ENCODE measurements at regions not wholly inside any gene's neighbourhood (a gene's known extent, or its start where the extent isn't known, plus 50 kb on each side); places are given as distances from the start of the nearest gene placed in this dataset.

DNA sequence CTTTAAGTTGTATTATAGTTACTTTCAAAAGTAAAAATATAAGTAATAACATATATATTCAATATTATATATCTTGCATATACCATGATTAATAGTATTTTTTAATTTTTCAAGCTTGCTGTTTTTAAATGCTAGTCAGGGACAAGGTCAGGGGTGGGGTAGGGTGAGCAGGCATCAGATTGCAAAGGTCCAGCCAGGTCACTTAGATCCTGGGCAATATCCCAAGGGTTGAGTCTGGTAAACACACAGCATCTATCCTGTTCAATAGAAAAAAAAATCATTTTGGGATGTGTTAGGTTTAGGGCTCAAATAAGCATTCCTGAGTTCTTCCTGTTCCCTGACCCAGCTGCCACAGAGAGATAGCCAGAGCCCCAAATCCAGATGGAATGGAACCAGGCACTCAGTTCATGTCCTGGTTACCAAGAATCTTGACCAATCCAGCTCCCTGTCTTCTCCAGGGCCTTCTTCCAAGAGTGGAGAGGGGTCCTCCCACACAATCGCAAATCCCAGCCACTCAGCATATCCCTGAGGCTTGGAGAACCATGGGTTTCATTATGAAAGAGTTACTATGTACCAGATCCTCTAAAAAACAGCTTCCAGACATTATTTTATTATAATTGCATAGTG lies 134.9 kb upstream of the TOP1 start:
- BruUV-seq (replicated peaks), result no TSS peak
- Histone ChIP-seq H3K9me2 (ENCODE audit: insufficient read depth) (no peaks in the 10 kb centered on the region), H3K9ac (ENCODE audit: low read length) (no peak overlapping the region), H3K4me1 (ENCODE audit: control insufficient read depth in 1 of 2, insufficient read depth in 2 of 2, low read length in 2 of 2) (no peaks in the 10 kb centered on the region), H3K27me3 (ENCODE audit: insufficient read depth, low read length) (no peaks in the 10 kb centered on the region), H3K79me2 (ENCODE audit: insufficient read depth, low read length) (no peaks in the 10 kb centered on the region), H3K4me2 (ENCODE audit: low read length) (no peak overlapping the region), H3K27ac (ENCODE audit: low read depth, low read length) (no peak overlapping the region), H3K36me3 (ENCODE audit: control insufficient read depth in 1 of 2, insufficient read depth in 2 of 2, low read length in 2 of 2) (no peaks in the 10 kb centered on the region), H4K20me1 (ENCODE audit: insufficient read depth) (no peaks in the 10 kb centered on the region), H2AFZ (ENCODE audit: low read depth, low read length, poor library complexity, severe bottlenecking) (no peak overlapping the region), H3K4me3 (replicated peaks in 1 of 2; ENCODE audit: low read depth in 1 of 2, low read length in 2 of 2) (no peak overlapping the region), H3K9me3 (ENCODE audit: control insufficient read depth in 1 of 2, insufficient read depth in 1 of 2, low read depth in 1 of 2, low read length in 2 of 2) (no peaks in the 10 kb centered on the region)
- DNase-seq (ENCODE audit: low read depth, low spot score) (no peak), ATAC-seq (no peak)
- TF ChIP-seq CBX3 (IDR thresholded peaks at IDR 0.05; ENCODE audit: low read depth) (no peak), JUND (IDR thresholded peaks at IDR 0.05) (no peak), EZH2 (IDR thresholded peaks at IDR 0.05) (no peak), POLR2AphosphoS5 (IDR thresholded peaks at IDR 0.05; ENCODE audit: low read depth, low read length) (no peak), ATF3 (IDR thresholded peaks at IDR 0.05) (no peak), ZNF274 (IDR thresholded peaks at IDR 0.05; ENCODE audit: low read depth, low read length) (no peak), EZH2phosphoT487 (IDR thresholded peaks at IDR 0.05; ENCODE audit: borderline replicate concordance) (no peak), SRF (IDR thresholded peaks at IDR 0.05; ENCODE audit: low read depth) (no peak)
- CTCF ChIA-PET, result no interaction called here
- intact Hi-C loops (cut with micrococcal nuclease), result no loop called here
- POLR2A ChIA-PET, result no interaction called here
- RAD21 ChIA-PET (ENCODE audit: low non-redundant PET in 1 of 2, low total read pairs in 2 of 2, uncharacterized antibody in 2 of 2, unreplicated experiment in 2 of 2), result no interaction called here

DNA sequence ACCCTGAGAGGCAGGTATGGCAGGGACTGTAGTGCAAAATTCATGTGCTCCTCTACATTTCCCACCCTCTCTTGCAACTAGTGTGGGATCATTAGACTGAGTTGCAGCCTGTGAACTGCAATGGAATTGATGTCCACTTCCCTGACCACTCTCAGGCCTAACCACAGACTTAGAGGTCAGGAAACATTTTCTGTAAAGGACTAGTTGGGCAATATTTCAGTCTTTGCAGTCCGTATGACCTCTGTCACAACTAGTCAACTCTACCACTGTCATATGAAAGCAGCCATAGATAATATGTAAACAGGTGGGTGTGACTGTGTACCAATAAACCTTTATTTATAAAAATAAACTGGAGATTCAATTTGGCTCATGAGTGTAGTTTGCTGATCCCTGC lies 134.4 kb upstream of the TOP1 start:
- no TSS peak for BruUV-seq (replicated peaks)
- ChIA-PET RAD21 (ENCODE audit: low non-redundant PET in 1 of 2, low total read pairs in 2 of 2, uncharacterized antibody in 2 of 2, unreplicated experiment in 2 of 2) (no interaction called here), CTCF (no interaction called here), POLR2A (no interaction called here)
- no peak overlapping the region for H3K9ac ChIP-seq (ENCODE audit: low read length)
- no peaks in the 10 kb centered on the region for H3K9me3 ChIP-seq (ENCODE audit: control insufficient read depth in 1 of 2, insufficient read depth in 1 of 2, low read depth in 1 of 2, low read length in 2 of 2)
- H3K79me2 ChIP-seq (ENCODE audit: insufficient read depth, low read length), result no peaks in the 10 kb centered on the region
- H3K36me3 ChIP-seq (ENCODE audit: control insufficient read depth in 1 of 2, insufficient read depth in 2 of 2, low read length in 2 of 2), result no peaks in the 10 kb centered on the region
- no peaks in the 10 kb centered on the region for H3K9me2 ChIP-seq (ENCODE audit: insufficient read depth)
- ATAC-seq, result no peak
- no peak overlapping the region for H3K4me3 ChIP-seq (replicated peaks in 1 of 2; ENCODE audit: low read depth in 1 of 2, low read length in 2 of 2)
- no peaks in the 10 kb centered on the region for H3K27me3 ChIP-seq (ENCODE audit: insufficient read depth, low read length)
- DNase-seq (ENCODE audit: low read depth, low spot score), result no peak
- no peak overlapping the region for H3K4me2 ChIP-seq (ENCODE audit: low read length)
- H4K20me1 ChIP-seq (ENCODE audit: insufficient read depth), result no peaks in the 10 kb centered on the region
- intact Hi-C loops (cut with micrococcal nuclease), result no loop called here
- no peak overlapping the region for H2AFZ ChIP-seq (ENCODE audit: low read depth, low read length, poor library complexity, severe bottlenecking)
- H3K27ac ChIP-seq (ENCODE audit: low read depth, low read length), result no peak overlapping the region
- no peaks in the 10 kb centered on the region for H3K4me1 ChIP-seq (ENCODE audit: control insufficient read depth in 1 of 2, insufficient read depth in 2 of 2, low read length in 2 of 2)
- TF ChIP-seq JUND (IDR thresholded peaks at IDR 0.05) (no peak), ELF1 (IDR thresholded peaks at IDR 0.05; ENCODE audit: borderline replicate concordance, low read depth) (no peak), ATF3 (IDR thresholded peaks at IDR 0.05) (no peak), RAD21 (IDR thresholded peaks at IDR 0.05; ENCODE audit: low read depth) (no peak), EZH2phosphoT487 (IDR thresholded peaks at IDR 0.05; ENCODE audit: borderline replicate concordance) (no peak), EZH2 (IDR thresholded peaks at IDR 0.05) (no peak), SP1 (IDR thresholded peaks at IDR 0.05; ENCODE audit: low read depth) (no peak), POLR2A (IDR thresholded peaks at IDR 0.05; ENCODE audit: borderline replicate concordance, extremely low read depth, insufficient read depth, insufficient read length) (no peak), YY1 (IDR thresholded peaks at IDR 0.05; ENCODE audit: extremely low read depth, insufficient replicate concordance, low read depth, low read length) (no peak), POLR2AphosphoS5 (IDR thresholded peaks at IDR 0.05; ENCODE audit: low read depth, low read length) (no peak), EGR1 (IDR thresholded peaks at IDR 0.05; ENCODE audit: low read depth) (no peak), REST (IDR thresholded peaks at IDR 0.05; ENCODE audit: low read depth) (no peak), SIN3A (IDR thresholded peaks at IDR 0.05; ENCODE audit: low read depth) (no peak), MAX (IDR thresholded peaks at IDR 0.05) (no peak)
